ENCODE measurements at regions not wholly inside any gene's neighbourhood (a gene's known extent, or its start where the extent isn't known, plus 50 kb on each side); places are given as distances from the start of the nearest gene placed in this dataset.
"Not testable (repeated sequence)": the region's sequence is repeated elsewhere in the genome, so short reads cannot be mapped to it uniquely, and the experiment has no call there.

- TF ChIP-seq CTCF (IDR thresholded peaks at IDR 0.05; ENCODE audit: borderline replicate concordance, extremely low read depth, low read length, poor library complexity, severe bottlenecking), result peak; percentile 60
- not testable (repeated sequence) for ATAC-seq (ENCODE audit: insufficient read depth, low read depth); H3K9ac ChIP-seq (ENCODE audit: low read depth, low read length); H3K4me3 ChIP-seq (ENCODE audit: low read depth in 1 of 2, low read length in 2 of 2); H3K36me3 ChIP-seq (ENCODE audit: insufficient read depth, low read length); H3K4me1 ChIP-seq (ENCODE audit: insufficient read depth, low read length); H3K27ac ChIP-seq (ENCODE audit: low read length); H3K27me3 ChIP-seq (ENCODE audit: insufficient read depth, low read length, poor library complexity); H3K79me2 ChIP-seq (ENCODE audit: insufficient read depth, low read length); H4K20me1 ChIP-seq (ENCODE audit: insufficient read depth, low read length); H3K9me3 ChIP-seq (ENCODE audit: insufficient read depth, low read length, severe bottlenecking)
- H2AFZ ChIP-seq (ENCODE audit: low read depth, low read length), result peak overlapping the region; percentile 54
- peak; percentile 83 for DNase-seq
- peak overlapping the region; percentile 34; the same call in 1 of the 2 replicates for H3K4me2 ChIP-seq (ENCODE audit: insufficient read depth, low read length)
Measured at GRCh38 chr4:118424062-118424461, 71.3 kb upstream of the PRSS12 start.

- not testable (repeated sequence) for H3K4me1 ChIP-seq (ENCODE audit: insufficient read depth, low read length); H2AFZ ChIP-seq (ENCODE audit: low read depth, low read length); H3K27me3 ChIP-seq (ENCODE audit: insufficient read depth, low read length, poor library complexity); H3K4me2 ChIP-seq (ENCODE audit: insufficient read depth, low read length); H3K27ac ChIP-seq (ENCODE audit: low read length); ATAC-seq (ENCODE audit: insufficient read depth, low read depth); H3K9me3 ChIP-seq (ENCODE audit: insufficient read depth, low read length, severe bottlenecking); H3K36me3 ChIP-seq (ENCODE audit: insufficient read depth, low read length); DNase-seq; H3K4me3 ChIP-seq (ENCODE audit: low read depth in 1 of 2, low read length in 2 of 2); H4K20me1 ChIP-seq (ENCODE audit: insufficient read depth, low read length); H3K9ac ChIP-seq (ENCODE audit: low read depth, low read length); H3K79me2 ChIP-seq (ENCODE audit: insufficient read depth, low read length)
Measured at GRCh38 chr4:118428881-118429280, 76.1 kb upstream of the PRSS12 start.

GRCh38 chr4:118432359-118432758 is 79.6 kb upstream of the PRSS12 start:
- not testable (repeated sequence) for H4K20me1 ChIP-seq (ENCODE audit: insufficient read depth, low read length)

GRCh38 chr4:118433612-118434375 is 81.0 kb upstream of the PRSS12 start:
- not testable (repeated sequence) for H3K4me2 ChIP-seq (ENCODE audit: insufficient read depth, low read length); H3K27me3 ChIP-seq (ENCODE audit: insufficient read depth, low read length, poor library complexity); H3K36me3 ChIP-seq (ENCODE audit: insufficient read depth, low read length); H3K9me3 ChIP-seq (ENCODE audit: insufficient read depth, low read length, severe bottlenecking); H3K9ac ChIP-seq (ENCODE audit: low read depth, low read length); H3K4me1 ChIP-seq (ENCODE audit: insufficient read depth, low read length); H3K27ac ChIP-seq (ENCODE audit: low read length); DNase-seq; H2AFZ ChIP-seq (ENCODE audit: low read depth, low read length); H3K79me2 ChIP-seq (ENCODE audit: insufficient read depth, low read length); ATAC-seq (ENCODE audit: insufficient read depth, low read depth); H4K20me1 ChIP-seq (ENCODE audit: insufficient read depth, low read length); H3K4me3 ChIP-seq (ENCODE audit: low read depth in 1 of 2, low read length in 2 of 2)

More at GRCh38 chr4:118432359-118432758, 79.6 kb upstream of the PRSS12 start:
- not testable (repeated sequence) for H3K79me2 ChIP-seq (ENCODE audit: insufficient read depth, low read length); H2AFZ ChIP-seq (ENCODE audit: low read depth, low read length); H3K9me3 ChIP-seq (ENCODE audit: insufficient read depth, low read length, severe bottlenecking); ATAC-seq (ENCODE audit: insufficient read depth, low read depth); H3K4me2 ChIP-seq (ENCODE audit: insufficient read depth, low read length); H3K4me1 ChIP-seq (ENCODE audit: insufficient read depth, low read length); H3K9ac ChIP-seq (ENCODE audit: low read depth, low read length); H3K27ac ChIP-seq (ENCODE audit: low read length); H3K27me3 ChIP-seq (ENCODE audit: insufficient read depth, low read length, poor library complexity); H3K4me3 ChIP-seq (ENCODE audit: low read depth in 1 of 2, low read length in 2 of 2); H3K36me3 ChIP-seq (ENCODE audit: insufficient read depth, low read length); DNase-seq

- H3K27me3 ChIP-seq (ENCODE audit: insufficient read depth, low read length, poor library complexity); DNase-seq; H3K4me2 ChIP-seq (ENCODE audit: insufficient read depth, low read length); H3K9me3 ChIP-seq (ENCODE audit: insufficient read depth, low read length, severe bottlenecking); H3K79me2 ChIP-seq (ENCODE audit: insufficient read depth, low read length); H2AFZ ChIP-seq (ENCODE audit: low read depth, low read length); H4K20me1 ChIP-seq (ENCODE audit: insufficient read depth, low read length); H3K9ac ChIP-seq (ENCODE audit: low read depth, low read length); H3K36me3 ChIP-seq (ENCODE audit: insufficient read depth, low read length); H3K27ac ChIP-seq (ENCODE audit: low read length); H3K4me3 ChIP-seq (ENCODE audit: low read depth in 1 of 2, low read length in 2 of 2); H3K4me1 ChIP-seq (ENCODE audit: insufficient read depth, low read length); ATAC-seq (ENCODE audit: insufficient read depth, low read depth): not testable (repeated sequence)
Measured at GRCh38 chr4:118435415-118435814, 82.6 kb upstream of the PRSS12 start.

GRCh38 chr4:118442115-118442837 is 89.5 kb upstream of the PRSS12 start:
- H4K20me1 ChIP-seq (ENCODE audit: insufficient read depth, low read length); H3K27ac ChIP-seq (ENCODE audit: low read length); H3K4me1 ChIP-seq (ENCODE audit: insufficient read depth, low read length); DNase-seq; H3K4me3 ChIP-seq (ENCODE audit: low read depth in 1 of 2, low read length in 2 of 2); H3K9me3 ChIP-seq (ENCODE audit: insufficient read depth, low read length, severe bottlenecking); H3K27me3 ChIP-seq (ENCODE audit: insufficient read depth, low read length, poor library complexity); ATAC-seq (ENCODE audit: insufficient read depth, low read depth); H3K9ac ChIP-seq (ENCODE audit: low read depth, low read length); H3K79me2 ChIP-seq (ENCODE audit: insufficient read depth, low read length); H3K36me3 ChIP-seq (ENCODE audit: insufficient read depth, low read length); H3K4me2 ChIP-seq (ENCODE audit: insufficient read depth, low read length); H2AFZ ChIP-seq (ENCODE audit: low read depth, low read length): not testable (repeated sequence)

- H3K4me3 ChIP-seq (ENCODE audit: low read depth in 1 of 2, low read length in 2 of 2); H2AFZ ChIP-seq (ENCODE audit: low read depth, low read length); H4K20me1 ChIP-seq (ENCODE audit: insufficient read depth, low read length); H3K9ac ChIP-seq (ENCODE audit: low read depth, low read length); ATAC-seq (ENCODE audit: insufficient read depth, low read depth); H3K9me3 ChIP-seq (ENCODE audit: insufficient read depth, low read length, severe bottlenecking); H3K4me2 ChIP-seq (ENCODE audit: insufficient read depth, low read length); H3K27ac ChIP-seq (ENCODE audit: low read length); DNase-seq; H3K27me3 ChIP-seq (ENCODE audit: insufficient read depth, low read length, poor library complexity); H3K79me2 ChIP-seq (ENCODE audit: insufficient read depth, low read length); H3K36me3 ChIP-seq (ENCODE audit: insufficient read depth, low read length); H3K4me1 ChIP-seq (ENCODE audit: insufficient read depth, low read length): not testable (repeated sequence)
Measured at GRCh38 chr4:118447397-118447796, 94.6 kb upstream of the PRSS12 start.
